Hepatocyte (in vitro differentiated cells): ENCODE measurements at regions not wholly inside any gene's neighbourhood (a gene's known extent, or its start where the extent isn't known, plus 50 kb on each side); places are given as distances from the start of the nearest gene placed in this dataset. TPM values are rescaled to one million over a fixed set of nuclear protein-coding genes. Genes with fewer than 3 reads are reported as not detected.

Experiments used
- DNase-seq: peaks from one replicate; pipeline ENCODE4 v3.0.0-alpha.2; 2016; ENCODE audit warnings: low spot score
- H2AFZ ChIP-seq: fragments of 200-600 bp; sonication (generic); 2 replicates; pipeline ENCODE4 v1.6.0; 2016; ENCODE audit warnings: antibody characterized with exemption, mild to moderate bottlenecking
- H3K27ac ChIP-seq: fragments of 200-600 bp; sonication (generic); 2 replicates; pipeline ENCODE4 v1.5.1; 2016; ENCODE audit warnings: mild to moderate bottlenecking
- H3K27me3 ChIP-seq: fragments of 200-600 bp; sonication (generic); 2 replicates; pipeline ENCODE4 v1.6.1; 2016
- H3K36me3 ChIP-seq: fragments of 200-600 bp; sonication (generic); replicated peaks from 2 replicates; pipeline ENCODE4 v1.5.1; 2016; ENCODE audit warnings: low read depth; ENCODE audit not compliant: insufficient read depth
- H3K4me1 ChIP-seq: fragments of 200-600 bp; sonication (generic); 2 replicates; pipeline ENCODE4 v1.5.1; 2016; ENCODE audit warnings: mild to moderate bottlenecking, moderate library complexity; ENCODE audit not compliant: insufficient read depth
- H3K4me2 ChIP-seq: fragments of 200-600 bp; sonication (generic); 2 replicates; pipeline ENCODE4 v1.6.0; 2016
- H3K4me3 ChIP-seq: fragments of 200-600 bp; sonication (generic); 2 replicates; pipeline ENCODE4 v1.5.1; 2016; ENCODE audit warnings: mild to moderate bottlenecking
- H3K79me2 ChIP-seq: fragments of 200-600 bp; sonication (generic); 2 replicates; pipeline ENCODE4 v1.6.0; 2017; ENCODE audit warnings: mild to moderate bottlenecking
- H3K9me2 ChIP-seq: fragments of 200-600 bp; sonication (generic); replicated peaks from 2 replicates; pipeline ENCODE4 v1.6.0; 2017; ENCODE audit warnings: mild to moderate bottlenecking; ENCODE audit not compliant: insufficient read depth
- H3K9me3 ChIP-seq: fragments of 200-600 bp; sonication (generic); 2 replicates; pipeline ENCODE4 v1.5.1; 2016; ENCODE audit warnings: low read depth, mild to moderate bottlenecking
- H4K20me1 ChIP-seq: fragments of 200-600 bp; sonication (generic); 2 replicates; pipeline ENCODE4 v1.6.0; 2016; ENCODE audit warnings: mild to moderate bottlenecking; ENCODE audit not compliant: insufficient read depth, poor library complexity, severe bottlenecking
- CTCF ChIP-seq: fragments of 200-600 bp; sonication (generic); IDR thresholded peaks from 2 replicates; pipeline ENCODE4 v1.5.1; 2016; ENCODE audit warnings: antibody characterized with exemption, mild to moderate bottlenecking; ENCODE audit not compliant: poor library complexity
- EZH2 ChIP-seq: fragments of 200-600 bp; sonication (generic); IDR thresholded peaks from 2 replicates; pipeline ENCODE4 v1.6.1; 2016; ENCODE audit warnings: antibody characterized with exemption, mild to moderate bottlenecking, borderline replicate concordance
- EZH2phosphoT487 ChIP-seq: fragments of 200-600 bp; sonication (generic); IDR thresholded peaks from one replicate; pipeline ENCODE4 v1.6.1; 2018; ENCODE audit warnings: antibody characterized with exemption, mild to moderate bottlenecking, low read depth, moderate library complexity; ENCODE audit not compliant: unreplicated experiment, severe bottlenecking
- WGBS: methylation state at CpG from one replicate; pipeline ENCODE4 v1.1.6; 2016; ENCODE audit warnings: low lambda C conversion rate; ENCODE audit errors: missing lambda C conversion rate; 5-methylcytosine and 5-hydroxymethylcytosine counted together
- small RNA-seq: library from RNA; depleted of rRNA; stranded (forward); fragments of <200 nt; gene quantifications from one replicate; pipeline ENCODE3, GENCODE V24; 2014

GRCh38 chr2:163800951-163801381 is 65.2 kb upstream of the FIGN start:
- Histone ChIP-seq H3K27me3 (no peaks in the 10 kb centered on the region), H4K20me1 (no peaks in the 10 kb centered on the region), H3K9me3 (no peaks in the 10 kb centered on the region), H2AFZ (no peak overlapping the region), H3K4me3 (no peak overlapping the region), H3K36me3 (no peaks in the 10 kb centered on the region), H3K4me2 (peak overlapping the region; percentile 59), H3K9me2 (no peaks in the 10 kb centered on the region), H3K79me2 (no peaks in the 10 kb centered on the region), H3K4me1 (peaks cover 5% of the 10 kb centered on the region), H3K27ac (no peak overlapping the region)
- TF ChIP-seq EZH2phosphoT487 (no peak), EZH2 (no peak), CTCF (no peak)
- DNase-seq = peak; percentile 58
- 21% methylated on average over 3 of the region's 3 CpGs for WGBS

GRCh38 chr2:163799807-163800206 is 64.0 kb upstream of the FIGN start:
- Histone ChIP-seq H3K9me2 (no peaks in the 10 kb centered on the region), H3K27ac (no peak overlapping the region), H4K20me1 (no peaks in the 10 kb centered on the region), H2AFZ (no peak overlapping the region), H3K4me1 (peaks cover 5% of the 10 kb centered on the region), H3K79me2 (no peaks in the 10 kb centered on the region), H3K4me3 (no peak overlapping the region), H3K9me3 (no peaks in the 10 kb centered on the region), H3K4me2 (no peak overlapping the region), H3K36me3 (no peaks in the 10 kb centered on the region), H3K27me3 (no peaks in the 10 kb centered on the region)
- WGBS = 67% methylated on average over 2 of the region's 2 CpGs
- TF ChIP-seq EZH2phosphoT487 = no peak
- no peak for TF ChIP-seq CTCF
- TF ChIP-seq EZH2 = no peak
- DNase-seq = no peak

GRCh38 chr2:163794635-163795034 is 58.8 kb upstream of the FIGN start:
- Histone ChIP-seq H3K4me1 (no peaks in the 10 kb centered on the region), H2AFZ (no peak overlapping the region), H3K9me3 (no peaks in the 10 kb centered on the region), H3K4me3 (no peak overlapping the region), H3K27me3 (no peaks in the 10 kb centered on the region), H3K27ac (no peak overlapping the region), H3K36me3 (no peaks in the 10 kb centered on the region), H3K9me2 (no peaks in the 10 kb centered on the region), H3K79me2 (no peaks in the 10 kb centered on the region), H3K4me2 (no peak overlapping the region), H4K20me1 (no peaks in the 10 kb centered on the region)
- TF ChIP-seq EZH2phosphoT487 (no peak), CTCF (no peak), EZH2 (no peak)
- no peak for DNase-seq

Small RNA genes lying in the stretch of these regions (small RNA-seq; reads per million reads assigned to genes)
- not detected for gene CYP2C56P
